T47D (cell line): ENCODE measurements at regions not wholly inside any gene's neighbourhood (a gene's known extent, or its start where the extent isn't known, plus 50 kb on each side); places are given as distances from the start of the nearest gene placed in this dataset.

ENCODE experiments used
- DNase-seq, 2 experiments: peaks; one replicate each; pipeline versions ENCODE4 v3.0.0 to v3.0.0-alpha.2; 2011 to 2012; ENCODE audit warnings: low read depth in 1 of 2, low spot score in 1 of 2
- JUND ChIP-seq: IDR thresholded peaks from 2 replicates; pipeline ENCODE4 v1.6.1; 2012; ENCODE audit warnings: low read depth
- in situ Hi-C: cut with HindIII; loops from 2 replicates; pipeline ENCODE4 v1.10.0; 2016; ENCODE audit warnings: low sequenced_read_pairs, low pct_unique_long_range_greater_than_20kb

GRCh38 chr17:12429116-12429515 is 236.6 kb upstream of the MYOCD start:
- in situ Hi-C loops, result no loop called here

DNA sequence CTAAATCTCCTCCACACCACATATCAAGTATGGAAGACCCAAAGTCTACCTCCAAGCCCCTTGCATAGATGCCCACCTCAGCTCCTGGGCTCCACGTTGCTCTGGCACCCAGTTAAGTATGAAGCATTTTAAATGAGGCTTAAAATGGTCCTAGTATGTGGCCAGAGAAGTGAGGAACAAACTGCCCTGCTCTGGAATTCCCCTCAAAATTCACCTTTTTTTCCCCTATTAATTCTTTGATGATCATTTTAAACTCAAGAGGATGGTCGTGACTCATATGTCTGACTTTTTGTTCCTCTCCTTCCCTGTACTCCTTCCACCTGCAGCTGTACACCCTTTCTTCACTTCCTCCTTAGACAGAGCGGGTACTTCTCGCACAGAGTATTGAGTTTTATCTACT is 234.5 kb upstream of the MYOCD start:
- in situ Hi-C loops, result no loop called here
- DNase-seq, result no peak
- TF ChIP-seq JUND, result no peak

More at GRCh38 chr17:12429116-12429515, 236.6 kb upstream of the MYOCD start:
- no peak for DNase-seq
- no peak for TF ChIP-seq JUND

GRCh38 chr17:12438212-12438611 is 227.5 kb upstream of the MYOCD start:
- in situ Hi-C loops, result no loop called here
- no peak for TF ChIP-seq JUND
- no peak for DNase-seq

DNA sequence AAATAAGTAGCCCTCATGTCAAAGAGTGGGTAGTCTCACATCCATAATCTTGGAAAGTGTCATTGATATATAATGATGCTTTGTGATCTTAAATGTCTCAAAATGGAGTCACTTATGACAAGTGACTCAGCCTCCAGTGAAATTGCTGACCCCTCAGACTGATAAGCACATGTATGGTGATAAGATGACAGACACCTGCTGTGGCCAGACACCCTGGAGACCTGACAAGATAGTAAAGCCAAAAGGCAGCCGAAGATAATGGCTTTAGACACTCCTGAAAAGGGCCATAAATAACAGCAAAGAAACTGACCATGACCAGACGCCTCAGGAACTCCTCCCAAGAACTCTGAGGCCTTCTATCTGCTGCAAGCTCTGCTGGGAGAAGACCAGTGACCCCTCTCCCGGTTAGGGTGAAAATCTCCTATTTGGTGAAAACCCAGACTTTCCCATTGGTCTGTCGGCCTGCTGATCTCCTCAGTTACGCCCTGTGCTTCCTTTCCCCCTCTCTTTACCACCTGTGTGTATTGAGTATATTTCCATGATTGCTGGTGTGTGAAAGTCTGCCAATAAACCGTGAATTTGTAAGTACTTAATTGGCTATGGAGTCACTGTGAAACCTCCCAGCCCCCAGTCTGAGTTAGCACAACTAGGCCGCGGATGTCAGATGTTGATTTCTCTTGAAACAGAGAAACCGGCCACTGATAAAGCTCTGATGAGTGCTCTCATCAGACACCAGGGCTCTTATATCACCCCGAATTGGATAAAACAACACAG is 226.7 kb upstream of the MYOCD start:
- DNase-seq, result no peak
- no peak for TF ChIP-seq JUND
- in situ Hi-C loops, result no loop called here

DNA sequence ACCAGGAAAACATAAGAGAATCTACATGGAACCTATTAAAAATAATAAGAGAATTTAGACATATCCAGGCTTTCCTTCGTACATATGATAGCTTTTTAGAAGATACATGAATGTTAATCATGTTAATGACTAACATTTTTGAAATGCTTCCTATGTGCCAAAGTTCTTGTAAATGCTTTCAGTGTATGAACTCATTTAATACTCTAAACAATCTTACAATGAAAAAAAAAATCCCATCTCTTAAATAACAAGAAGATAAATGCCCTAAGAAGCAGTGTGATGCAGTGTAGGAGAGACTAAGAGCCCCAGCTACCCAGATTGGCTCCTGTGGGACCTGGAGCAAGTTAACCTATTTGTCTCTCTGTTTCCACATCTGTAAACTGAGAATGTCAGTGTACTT is 220.4 kb upstream of the MYOCD start:
- TF ChIP-seq JUND, result no peak
- in situ Hi-C loops, result no loop called here
- DNase-seq, result no peak

DNA sequence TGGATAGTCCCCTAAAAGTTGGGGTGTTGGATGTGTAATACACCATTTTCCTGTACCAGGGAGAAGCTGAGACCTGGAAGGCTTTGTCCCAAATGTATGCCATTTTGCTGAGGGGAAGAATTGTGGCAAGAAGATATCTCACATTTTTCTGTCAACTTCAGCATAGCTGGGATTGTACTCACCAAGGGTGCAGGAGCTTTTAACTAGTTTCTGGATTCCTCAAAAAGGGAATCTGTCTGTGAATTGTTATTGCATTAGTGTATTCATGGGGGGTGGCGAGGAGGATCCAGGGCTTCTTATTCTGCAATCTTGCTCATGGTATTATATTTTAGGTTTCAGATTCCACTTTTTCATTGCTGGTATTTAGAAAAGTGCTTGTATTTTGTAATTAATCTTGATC is 208.2 kb upstream of the MYOCD start:
- DNase-seq, result no peak
- TF ChIP-seq JUND, result no peak
- in situ Hi-C loops, result no loop called here

DNA sequence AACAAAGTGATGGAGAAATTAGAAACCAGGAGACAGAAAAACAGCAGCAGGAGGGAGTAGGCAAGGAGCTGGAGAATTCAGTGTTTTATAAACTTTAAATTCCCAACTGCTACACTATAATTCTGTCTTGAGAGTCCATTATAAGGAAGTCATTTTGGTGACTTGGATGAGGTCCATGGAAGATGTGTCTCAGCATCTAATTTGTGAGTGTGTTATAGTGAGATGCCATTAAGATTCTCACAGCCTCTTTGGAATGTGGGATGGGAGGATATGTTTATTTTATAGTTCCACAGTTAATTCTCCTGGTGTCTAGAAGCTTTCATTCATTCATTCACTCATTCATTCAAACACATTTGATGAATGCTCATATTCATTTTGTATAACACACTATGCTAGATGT is 206.0 kb upstream of the MYOCD start:
- no peak for DNase-seq
- no peak for TF ChIP-seq JUND
- in situ Hi-C loops, result no loop called here

DNA sequence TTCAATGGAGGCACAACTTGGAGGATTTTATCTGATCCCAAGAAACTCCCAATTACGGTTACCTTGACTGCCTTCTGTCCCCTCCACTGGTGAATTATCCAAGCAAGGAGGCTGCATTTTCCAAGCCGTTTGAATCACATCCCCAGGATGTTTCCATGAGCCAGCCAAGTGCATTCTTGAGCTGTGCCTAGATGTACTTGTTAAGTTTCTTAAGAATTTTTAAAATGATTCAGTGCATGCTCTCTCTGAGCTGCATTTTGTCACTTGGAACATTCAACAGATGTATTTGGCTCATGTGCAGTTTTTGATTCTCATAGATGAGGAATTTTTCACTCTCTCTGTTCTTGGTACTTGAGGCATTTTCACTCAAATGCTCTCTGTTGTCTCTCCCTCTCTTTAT is 202.6 kb upstream of the MYOCD start:
- in situ Hi-C loops, result no loop called here
- no peak for DNase-seq
- TF ChIP-seq JUND, result no peak

DNA sequence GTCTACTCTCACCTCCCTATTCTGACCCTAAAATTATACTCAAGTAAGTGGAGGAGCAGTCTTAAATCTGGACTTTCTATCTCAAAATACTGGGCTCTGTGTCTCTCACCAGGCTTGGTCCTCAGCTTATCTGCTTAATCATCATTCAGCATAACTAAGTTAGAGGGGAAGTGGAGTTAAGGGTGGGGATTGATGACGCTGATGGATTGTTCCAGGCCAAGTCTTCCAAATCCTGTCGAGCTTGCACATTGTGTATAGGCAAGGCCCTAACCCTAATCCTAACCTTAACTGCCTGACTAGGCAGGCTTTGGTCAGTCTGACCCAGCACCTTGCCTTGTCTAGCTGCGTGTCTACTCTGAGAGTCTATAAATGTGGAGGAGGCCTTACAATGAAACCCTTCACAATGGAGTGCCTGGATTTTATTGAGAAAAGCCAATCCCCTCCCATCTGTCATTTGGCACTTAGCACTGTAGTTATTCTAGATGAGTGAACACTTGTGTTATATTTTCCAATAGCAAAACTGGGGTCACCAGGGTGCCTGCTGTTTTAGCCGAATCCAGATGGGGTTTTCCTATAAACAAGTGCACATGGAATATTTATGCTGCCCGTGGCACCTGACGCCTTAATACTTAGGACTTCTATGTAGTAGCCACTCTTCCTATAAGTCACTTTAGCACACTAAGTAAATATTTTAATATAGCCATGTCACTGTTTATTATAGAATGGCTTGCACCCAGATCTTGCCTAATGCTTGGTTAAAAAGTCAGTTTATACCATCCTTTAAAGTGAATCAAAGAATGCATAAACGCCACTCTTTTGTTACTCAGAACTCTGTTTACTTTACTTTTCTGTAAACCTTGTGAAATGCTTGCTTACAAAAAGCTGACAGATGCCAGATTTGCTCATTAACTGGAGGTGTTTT is 193.2 kb upstream of the MYOCD start:
- TF ChIP-seq JUND, result no peak

DNA sequence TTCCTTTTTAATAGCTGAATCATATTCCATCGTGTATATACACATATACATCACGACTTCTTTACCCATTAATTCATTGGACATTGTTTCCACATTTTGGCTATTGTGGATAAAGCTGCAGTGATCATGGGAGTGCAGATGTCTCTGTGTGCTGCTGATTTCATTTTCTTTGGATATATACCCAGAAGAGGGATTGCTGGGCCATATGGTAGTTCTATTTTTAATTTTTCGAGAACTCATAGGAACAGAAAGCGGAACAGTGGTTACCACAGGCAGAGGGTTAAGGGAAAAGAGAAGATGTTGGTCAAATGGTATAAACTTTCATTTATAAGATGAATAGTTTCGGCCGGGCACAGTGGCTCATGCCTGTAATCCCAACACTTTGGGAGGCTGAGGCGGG is 187.4 kb upstream of the MYOCD start:
- no peak for DNase-seq
- in situ Hi-C loops, result no loop called here
- no peak for TF ChIP-seq JUND

More for the DNA sequence above, 193.2 kb upstream of the MYOCD start:
- DNase-seq, result no peak
- in situ Hi-C loops, result no loop called here

DNA sequence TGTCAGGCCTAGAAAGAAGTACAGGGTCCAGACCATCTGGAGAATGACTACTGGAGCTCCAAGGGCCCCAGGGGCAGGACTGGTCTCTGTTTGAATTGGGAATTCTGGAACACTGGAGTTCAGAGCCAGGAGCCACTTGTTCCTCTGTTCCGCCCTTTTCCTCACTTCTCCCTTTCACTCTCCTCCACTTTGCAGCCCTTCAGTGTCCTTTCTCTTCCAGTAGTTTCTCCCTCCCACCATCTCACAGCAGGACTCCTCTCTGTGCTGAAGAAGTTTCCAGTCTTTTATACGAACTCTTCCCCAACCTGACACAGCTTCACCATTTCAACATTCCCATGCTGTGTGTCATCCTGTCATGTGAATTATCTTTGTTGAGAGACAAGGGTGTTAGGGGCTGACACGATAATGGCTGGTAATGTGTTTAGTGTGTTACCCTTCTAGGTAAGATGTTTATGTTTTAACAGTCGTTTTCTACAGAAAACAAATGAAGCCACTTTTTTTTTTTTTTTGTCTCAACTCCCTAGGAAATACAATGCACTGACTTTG is 180.3 kb upstream of the MYOCD start:
- no peak for TF ChIP-seq JUND
- no peak for DNase-seq
- in situ Hi-C loops, result no loop called here

DNA sequence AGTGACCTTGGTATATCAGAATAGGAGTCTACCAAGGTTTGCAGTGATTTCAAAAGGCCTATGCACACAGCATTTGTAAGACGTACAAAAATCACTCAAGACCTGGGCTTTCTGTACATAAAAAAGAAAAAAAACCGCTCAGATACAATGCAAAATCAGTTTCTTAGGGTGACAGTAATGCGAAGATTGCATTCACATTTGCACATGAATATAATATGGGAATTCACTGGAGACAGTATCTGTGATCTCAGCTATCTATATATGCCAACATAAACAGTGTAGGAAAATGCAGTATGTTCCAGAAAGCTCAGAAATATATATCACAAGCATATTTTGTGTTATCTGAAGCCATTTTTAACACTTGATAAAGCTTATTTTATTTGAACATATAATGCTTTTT is 176.4 kb upstream of the MYOCD start:
- DNase-seq, result no peak
- in situ Hi-C loops, result no loop called here
- no peak for TF ChIP-seq JUND

- in situ Hi-C loops, result no loop called here
- no peak for DNase-seq
- TF ChIP-seq JUND, result no peak
Observed at GRCh38 chr17:12492450-12492849, 173.2 kb upstream of the MYOCD start.

- TF ChIP-seq JUND, result no peak
- in situ Hi-C loops, result no loop called here
Observed at GRCh38 chr17:12505866-12506265, 159.8 kb upstream of the MYOCD start.

More at GRCh38 chr17:12505866-12506265, 159.8 kb upstream of the MYOCD start:
- no peak for DNase-seq
